PC-3 (cell line): ENCODE measurements at regions not wholly inside any gene's neighbourhood (a gene's known extent, or its start where the extent isn't known, plus 50 kb on each side); places are given as distances from the start of the nearest gene placed in this dataset.

Experiments used
- CTCF ChIP-seq: fragments of 300-600 bp; sonication (generic); conservative IDR thresholded peaks from 2 replicates; pipeline ENCODE4 v1.5.1; 2017; ENCODE audit warnings: antibody characterized with exemption, low read depth, mild to moderate bottlenecking, low read length
- EZH2 ChIP-seq: fragments of 300-600 bp; sonication (generic); IDR thresholded peaks from one replicate; pipeline ENCODE4 v1.6.1; 2017; ENCODE audit warnings: antibody characterized with exemption, mild to moderate bottlenecking, low read length; ENCODE audit not compliant: unreplicated experiment
- EZH2phosphoT487 ChIP-seq: fragments of 300-600 bp; sonication (generic); IDR thresholded peaks from 2 replicates; pipeline ENCODE4 v1.6.1; 2018; ENCODE audit warnings: mild to moderate bottlenecking, antibody characterized with exemption, low read length, borderline replicate concordance

GRCh38 chr18:29879763-29880162 is 1162.8 kb downstream of the DSC3 start:
- TF ChIP-seq CTCF = peak; percentile 33; the same call in 1 of the 2 replicates
- TF ChIP-seq EZH2phosphoT487 = no peak
- TF ChIP-seq EZH2 = no peak
